BJ (cell line): ENCODE measurements at regions not wholly inside any gene's neighbourhood (a gene's known extent, or its start where the extent isn't known, plus 50 kb on each side); places are given as distances from the start of the nearest gene placed in this dataset.

Source experiments
- CTCF ChIA-PET: fragments of 350-600 bp; formaldehyde crosslinking; extraction: SDS; loops from one replicate; lab custom pipeline; 2021; ENCODE audit warnings: antibody characterized with exemption, inconsistent platforms; lab: Yijun Ruan, JAX
- POLR2A ChIA-PET: fragments of 300-600 bp; sonication (Branson Sonifier 250); formaldehyde crosslinking; extraction: SDS; loops from one replicate; lab custom pipeline; 2021; ENCODE audit warnings: antibody characterized with exemption; lab: Charles Lee
- DNase-seq: peaks from one replicate; pipeline ENCODE4 v3.0.0-alpha.2; 2011; ENCODE audit warnings: low read depth
- H3K27me3 ChIP-seq: 2 replicates; pipeline ENCODE4 v1.6.0; 2011; ENCODE audit warnings: low read length; ENCODE audit not compliant: control insufficient read depth, insufficient read depth
- H3K36me3 ChIP-seq: 2 replicates; pipeline ENCODE4 v1.5.1; 2011; ENCODE audit warnings: low read length; ENCODE audit not compliant: control insufficient read depth, insufficient read depth
- H3K4me3 ChIP-seq: 2 replicates; pipeline ENCODE4 v1.5.1; 2011; ENCODE audit warnings: low read depth, mild to moderate bottlenecking, control low read depth, low read length
- CTCF ChIP-seq: IDR thresholded peaks from 2 replicates; pipeline ENCODE4 v1.5.1; 2011; ENCODE audit warnings: low read depth, mild to moderate bottlenecking, control low read depth, inconsistent platforms, low read length, moderate library complexity; ENCODE audit not compliant: insufficient read depth

- DNase-seq: no peak
- CTCF ChIA-PET: no interaction called here
- POLR2A ChIA-PET: no interaction called here
- H3K4me3 ChIP-seq: no peak overlapping the region
- H3K36me3 ChIP-seq: no peaks in the 10 kb centered on the region
- TF ChIP-seq CTCF: no peak
- H3K27me3 ChIP-seq: no peaks in the 10 kb centered on the region
Observed at GRCh38 chr2:239706367-239706766, 305.5 kb upstream of the HDAC4 start.

GRCh38 chr2:239704737-239705136 is 303.9 kb upstream of the HDAC4 start:
- H3K36me3 ChIP-seq: no peaks in the 10 kb centered on the region
- CTCF ChIA-PET: no interaction called here
- POLR2A ChIA-PET: no interaction called here
- no peak for TF ChIP-seq CTCF
- no peak overlapping the region for H3K4me3 ChIP-seq
- H3K27me3 ChIP-seq: no peaks in the 10 kb centered on the region
- no peak for DNase-seq

DNA sequence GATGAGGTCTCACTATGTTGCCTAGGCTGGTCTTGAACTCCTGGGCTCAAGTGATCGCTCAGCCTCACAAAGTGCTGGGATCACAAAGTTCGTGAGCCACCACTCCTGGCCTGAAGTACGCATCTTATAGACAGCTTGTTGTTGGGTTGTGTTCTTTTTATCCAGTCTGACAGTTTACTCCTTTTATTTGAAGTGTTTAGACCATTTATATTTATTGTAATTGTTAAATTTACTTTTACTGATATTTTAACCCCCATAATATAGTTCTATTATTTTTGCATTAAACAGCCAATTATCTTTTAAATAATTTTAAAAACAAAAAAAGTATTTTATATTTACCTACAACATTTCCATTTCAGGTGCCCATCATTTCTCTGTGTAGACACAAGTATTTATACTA is 303.0 kb upstream of the HDAC4 start:
- CTCF ChIA-PET: no interaction called here
- DNase-seq: no peak
- POLR2A ChIA-PET: no interaction called here
- no peak for TF ChIP-seq CTCF
- no peaks in the 10 kb centered on the region for H3K36me3 ChIP-seq
- H3K27me3 ChIP-seq: no peaks in the 10 kb centered on the region
- H3K4me3 ChIP-seq: no peak overlapping the region

- Histone ChIP-seq H3K4me3 (no peak overlapping the region), H3K27me3 (no peaks in the 10 kb centered on the region), H3K36me3 (no peaks in the 10 kb centered on the region)
- TF ChIP-seq CTCF: no peak
- ChIA-PET POLR2A (no interaction called here), CTCF (no interaction called here)
- DNase-seq: no peak
Observed at GRCh38 chr2:239700686-239701345, 300.0 kb upstream of the HDAC4 start.

GRCh38 chr2:239697399-239698164 is 296.8 kb upstream of the HDAC4 start:
- TF ChIP-seq CTCF: no peak
- CTCF ChIA-PET: no interaction called here
- no peaks in the 10 kb centered on the region for H3K36me3 ChIP-seq
- H3K27me3 ChIP-seq: no peaks in the 10 kb centered on the region
- DNase-seq: no peak
- POLR2A ChIA-PET: no interaction called here
- no peak overlapping the region for H3K4me3 ChIP-seq
